HG03571 (cell line): ENCODE measurements at regions not wholly inside any gene's neighbourhood (a gene's known extent, or its start where the extent isn't known, plus 50 kb on each side); places are given as distances from the start of the nearest gene placed in this dataset.

Source experiments
- ATAC-seq: cut with Tn5 transposase; IDR thresholded peaks from one replicate; pipeline ENCODE4 v1.9.1; 2021; ENCODE audit not compliant: unreplicated experiment

GRCh38 chr7:25279705-25280104 lies 51.4 kb upstream of the NPVF start:
- ATAC-seq, result no peak

GRCh38 chr7:25280181-25280580 lies 51.9 kb upstream of the NPVF start:
- ATAC-seq, result no peak

GRCh38 chr7:25282194-25282593 lies 53.9 kb upstream of the NPVF start:
- no peak for ATAC-seq

- no peak for ATAC-seq
Observed at GRCh38 chr7:25286756-25287155, 58.5 kb upstream of the NPVF start.

GRCh38 chr7:25287291-25287690 lies 59.0 kb upstream of the NPVF start:
- ATAC-seq, result no peak

GRCh38 chr7:25288556-25289307 lies 60.4 kb upstream of the NPVF start:
- ATAC-seq, result no peak

GRCh38 chr7:25289518-25289917 lies 61.2 kb upstream of the NPVF start:
- ATAC-seq, result no peak

- ATAC-seq, result no peak
Observed at GRCh38 chr7:25294624-25295023, 66.3 kb upstream of the NPVF start.

GRCh38 chr7:25295387-25295786 lies 67.1 kb upstream of the NPVF start:
- ATAC-seq, result no peak

GRCh38 chr7:25296086-25296485 lies 67.8 kb upstream of the NPVF start:
- no peak for ATAC-seq

GRCh38 chr7:25297278-25297677 lies 69.0 kb upstream of the NPVF start:
- no peak for ATAC-seq

GRCh38 chr7:25303281-25304181 lies 75.2 kb upstream of the NPVF start:
- no peak for ATAC-seq

GRCh38 chr7:25304691-25305090 lies 76.4 kb upstream of the NPVF start:
- no peak for ATAC-seq

GRCh38 chr7:25305831-25306230 lies 77.5 kb upstream of the NPVF start:
- ATAC-seq, result no peak

- ATAC-seq, result no peak
Observed at GRCh38 chr7:25307624-25308023, 79.3 kb upstream of the NPVF start.

- no peak for ATAC-seq
Observed at GRCh38 chr7:25308246-25308645, 80.0 kb upstream of the NPVF start.

GRCh38 chr7:25308906-25309705 lies 80.8 kb upstream of the NPVF start:
- ATAC-seq, result no peak

GRCh38 chr7:25310896-25311295 lies 82.6 kb upstream of the NPVF start:
- no peak for ATAC-seq

GRCh38 chr7:25311346-25311745 lies 83.1 kb upstream of the NPVF start:
- ATAC-seq, result no peak

- ATAC-seq, result no peak
Observed at GRCh38 chr7:25312968-25313367, 84.7 kb upstream of the NPVF start.

- no peak for ATAC-seq
Observed at GRCh38 chr7:25313526-25313925, 85.2 kb upstream of the NPVF start.
